Astrocyte (in vitro differentiated cells and primary cell): ENCODE measurements at regions not wholly inside any gene's neighbourhood (a gene's known extent, or its start where the extent isn't known, plus 50 kb on each side); places are given as distances from the start of the nearest gene placed in this dataset.

Experiments
- CTCF ChIP-seq: IDR thresholded peaks from 2 replicates; pipeline ENCODE4 v1.5.1; 2011; ENCODE audit warnings: low read depth, mild to moderate bottlenecking, inconsistent platforms, low read length, moderate library complexity; ENCODE audit not compliant: insufficient read depth
- EZH2 ChIP-seq: IDR thresholded peaks from 2 replicates; pipeline ENCODE4 v1.6.1; 2012; ENCODE audit warnings: mild to moderate bottlenecking, low read length, inconsistent platforms; ENCODE audit not compliant: insufficient read depth

DNA sequence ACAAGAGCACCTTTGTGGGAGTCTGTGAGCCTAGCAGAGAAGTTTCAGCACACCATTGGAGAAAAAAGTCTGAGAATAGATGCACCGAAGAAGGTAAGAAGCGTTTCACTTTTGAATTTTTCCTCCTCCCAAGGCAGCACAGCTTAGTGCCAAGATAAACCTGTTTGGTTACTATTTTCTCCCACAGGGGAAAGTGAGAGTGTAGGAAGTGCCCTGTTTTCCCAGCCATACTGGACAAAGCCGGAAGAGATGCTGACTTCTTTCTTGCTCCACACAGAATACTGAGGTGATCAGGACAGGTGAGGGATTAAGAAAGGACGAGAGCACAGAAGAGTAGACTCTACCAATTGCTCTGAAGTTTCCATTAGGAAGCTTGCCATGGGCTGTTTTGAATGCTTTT is 1011.0 kb upstream of the MIR17HG start:
- TF ChIP-seq CTCF (no peak), EZH2 (no peak)
